ENCODE measurements at regions not wholly inside any gene's neighbourhood (a gene's known extent, or its start where the extent isn't known, plus 50 kb on each side); places are given as distances from the start of the nearest gene placed in this dataset.

- ATAC-seq: no peak
- Histone ChIP-seq H3K27me3 (no peaks in the 10 kb centered on the region), H3K4me1 (no peaks in the 10 kb centered on the region), H3K27ac (no peak overlapping the region), H3K36me3 (no peaks in the 10 kb centered on the region), H3K4me3 (no peak overlapping the region), H3K9me3 (peaks cover 0 to 3% (median 0%) of the 10 kb centered on the region in 11 donors)
- 52 to 53% methylated on average over 5 of the region's 5 CpGs for WGBS, 2 donors
- no peak for TF ChIP-seq CTCF (IDR thresholded peaks at IDR 0.05)
- intact Hi-C loops (cut with DNase I): no loop called here
- DNase-seq: no peak
Measured at GRCh38 chrX:5646818-5647217, 581.8 kb downstream of the NLGN4X start.

GRCh38 chrX:5644776-5645175 is 583.9 kb downstream of the NLGN4X start:
- Histone ChIP-seq H3K4me3 (no peak overlapping the region), H3K4me1 (no peaks in the 10 kb centered on the region), H3K27ac (no peak overlapping the region), H3K36me3 (no peaks in the 10 kb centered on the region), H3K27me3 (no peaks in the 10 kb centered on the region), H3K9me3 (no peaks in the 10 kb centered on the region)
- no peak for DNase-seq
- ATAC-seq: no peak
- 41 to 49% methylated on average over 8 of the region's 8 CpGs for WGBS, 2 donors
- TF ChIP-seq CTCF (IDR thresholded peaks at IDR 0.05): no peak
- intact Hi-C loops (cut with DNase I): no loop called here

- no peaks in the 10 kb centered on the region for H3K4me1 ChIP-seq
- H3K27ac ChIP-seq: no peak overlapping the region
- intact Hi-C loops (cut with DNase I): no loop called here
- H3K27me3 ChIP-seq: no peaks in the 10 kb centered on the region
- H3K9me3 ChIP-seq: no peaks in the 10 kb centered on the region
- H3K4me3 ChIP-seq: no peak overlapping the region
- H3K36me3 ChIP-seq: no peaks in the 10 kb centered on the region
- WGBS, 2 donors: 73 to 75% methylated on average over 4 of the region's 4 CpGs
- no peak for TF ChIP-seq CTCF (IDR thresholded peaks at IDR 0.05)
- no peak for DNase-seq
- ATAC-seq: no peak
Measured at GRCh38 chrX:5640071-5640470, 588.6 kb downstream of the NLGN4X start.

GRCh38 chrX:5638572-5638971 is 590.1 kb downstream of the NLGN4X start:
- no peaks in the 10 kb centered on the region for H3K27me3 ChIP-seq
- H3K4me3 ChIP-seq: no peak overlapping the region
- intact Hi-C loops (cut with DNase I): no loop called here
- H3K27ac ChIP-seq: no peak overlapping the region
- TF ChIP-seq CTCF (IDR thresholded peaks at IDR 0.05): no peak
- ATAC-seq (no peak), DNase-seq (no peak)
- H3K4me1 ChIP-seq: no peaks in the 10 kb centered on the region
- no peaks in the 10 kb centered on the region for H3K9me3 ChIP-seq
- WGBS, 2 donors: 75% methylated on average over 7 of the region's 7 CpGs
- no peaks in the 10 kb centered on the region for H3K36me3 ChIP-seq

DNA sequence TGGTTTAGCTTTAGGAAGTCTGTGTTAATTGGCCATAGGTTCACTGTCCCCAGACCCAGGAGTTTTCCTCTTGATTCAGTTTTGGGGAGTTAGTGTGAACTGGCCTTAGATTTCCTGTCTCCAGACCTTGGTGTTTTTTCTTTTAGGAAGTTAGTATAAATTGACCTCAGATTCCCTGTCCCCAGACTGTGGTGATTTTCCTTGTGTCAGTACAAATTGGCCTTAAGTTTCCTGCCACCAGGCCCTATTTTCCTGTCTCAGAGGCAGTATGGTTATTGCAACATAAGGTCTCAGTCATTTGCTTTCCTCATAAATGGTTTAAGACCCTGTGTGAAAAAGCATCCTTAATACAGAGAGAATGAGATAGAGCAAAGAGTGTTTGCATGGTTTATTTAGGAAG is 595.8 kb downstream of the NLGN4X start:
- no peaks in the 10 kb centered on the region for H3K36me3 ChIP-seq
- DNase-seq (no peak), ATAC-seq (no peak)
- no peak for TF ChIP-seq CTCF (IDR thresholded peaks at IDR 0.05)
- H3K4me3 ChIP-seq: no peak overlapping the region
- H3K27ac ChIP-seq: no peak overlapping the region
- intact Hi-C loops (cut with DNase I): no loop called here
- peaks cover 0 to 3% (median 0%) of the 10 kb centered on the region in 11 donors for H3K9me3 ChIP-seq
- no peaks in the 10 kb centered on the region for H3K27me3 ChIP-seq
- no peaks in the 10 kb centered on the region for H3K4me1 ChIP-seq
